Neuronal stem cell (in vitro differentiated cells): ENCODE measurements at regions not wholly inside any gene's neighbourhood (a gene's known extent, or its start where the extent isn't known, plus 50 kb on each side); places are given as distances from the start of the nearest gene placed in this dataset.
"Not testable (repeated sequence)": the region's sequence is repeated elsewhere in the genome, so short reads cannot be mapped to it uniquely, and the experiment has no call there.

Experiments used
- DNase-seq: peaks from one replicate; pipeline ENCODE4 v3.0.0-alpha.2; 2013; ENCODE audit warnings: low spot score
- H2AFZ ChIP-seq: one replicate; pipeline ENCODE4 v1.6.1; 2013; ENCODE audit warnings: mild to moderate bottlenecking, low read length, inconsistent platforms
- H2AK5ac ChIP-seq: 2 replicates; pipeline ENCODE4 v1.6.1; 2013; ENCODE audit warnings: low read depth, mild to moderate bottlenecking, inconsistent platforms, low read length, moderate library complexity, mixed read lengths
- H2BK120ac ChIP-seq: 2 replicates; pipeline ENCODE4 v1.6.1; 2013; ENCODE audit warnings: low read depth, mild to moderate bottlenecking, inconsistent platforms, low read length, moderate library complexity, mixed read lengths
- H2BK12ac ChIP-seq: one replicate; pipeline ENCODE4 v1.6.1; 2013; ENCODE audit warnings: low read length, inconsistent platforms
- H2BK15ac ChIP-seq: 2 replicates; pipeline ENCODE4 v1.6.1; 2013; ENCODE audit warnings: mild to moderate bottlenecking, low read length, inconsistent platforms, mixed read lengths
- H2BK5ac ChIP-seq: one replicate; pipeline ENCODE4 v1.6.1; 2013; ENCODE audit warnings: inconsistent platforms, mild to moderate bottlenecking, low read length, moderate library complexity
- H3K14ac ChIP-seq: one replicate; pipeline ENCODE4 v1.6.1; 2013; ENCODE audit warnings: low read length, inconsistent platforms
- H3K18ac ChIP-seq: 2 replicates; pipeline ENCODE4 v1.6.1; 2013; ENCODE audit warnings: low read length, inconsistent platforms
- H3K23ac ChIP-seq: 2 replicates; pipeline ENCODE4 v1.6.1; 2013; ENCODE audit warnings: low read depth, mild to moderate bottlenecking, mixed read lengths, low read length, inconsistent platforms; ENCODE audit not compliant: poor library complexity
- H3K27ac ChIP-seq: replicated peaks from 3 replicates; pipeline ENCODE4 v1.5.1; 2013; ENCODE audit warnings: low read length, inconsistent platforms
- H3K27me3 ChIP-seq, 3 experiments: 2 replicates each; pipeline ENCODE4 v1.6.1; 2013; ENCODE audit warnings: low read length in 3 of 3, mild to moderate bottlenecking in 2 of 3, inconsistent platforms in 1 of 3, low read depth in 1 of 3, mixed read lengths in 1 of 3, moderate library complexity in 1 of 3; ENCODE audit not compliant: control insufficient read depth in 3 of 3, insufficient read depth in 3 of 3
- H3K36me3 ChIP-seq, 2 donors: replicated peaks in 1 of 2; 2 replicates each; pipeline ENCODE4 v1.6.1; 2013; ENCODE audit warnings: low read length in 2 of 2; ENCODE audit not compliant: control insufficient read depth in 2 of 2, insufficient read depth in 2 of 2
- H3K4ac ChIP-seq: 2 replicates; pipeline ENCODE4 v1.6.1; 2013; ENCODE audit warnings: inconsistent platforms, mild to moderate bottlenecking, low read length, moderate library complexity
- H3K4me1 ChIP-seq, 2 donors: 1 replicate in 1 of 2; 2 replicates in 1 of 2; pipeline ENCODE4 v1.6.1; 2013; ENCODE audit warnings: low read length in 2 of 2, low read depth in 1 of 2; ENCODE audit not compliant: control insufficient read depth in 2 of 2, insufficient read depth in 1 of 2
- H3K4me2 ChIP-seq: one replicate; pipeline ENCODE4 v1.6.1; 2013; ENCODE audit warnings: mild to moderate bottlenecking, low read length, inconsistent platforms; ENCODE audit not compliant: insufficient read depth, poor library complexity, severe bottlenecking
- H3K4me3 ChIP-seq, 2 donors: 2 replicates each; pipeline ENCODE4 v1.5.1; 2013; ENCODE audit warnings: low read length in 2 of 2, mild to moderate bottlenecking in 2 of 2, inconsistent platforms in 1 of 2, moderate library complexity in 1 of 2
- H3K79me1 ChIP-seq: one replicate; pipeline ENCODE4 v1.6.1; 2013; ENCODE audit warnings: low read depth, mild to moderate bottlenecking, inconsistent platforms, low read length, moderate library complexity
- H3K9ac ChIP-seq: one replicate; pipeline ENCODE4 v1.6.1; 2013; ENCODE audit warnings: mild to moderate bottlenecking, low read depth, low read length, inconsistent platforms; ENCODE audit not compliant: poor library complexity
- H3K9me3 ChIP-seq, 2 donors: replicated peaks in 1 of 2; 2 replicates each; pipeline versions ENCODE3 to v1.6.1; 2013; ENCODE audit warnings: low read length in 2 of 2, mild to moderate bottlenecking in 2 of 2, inconsistent platforms in 1 of 2, low read depth in 1 of 2, mixed read lengths in 1 of 2, moderate library complexity in 1 of 2; ENCODE audit not compliant: control insufficient read depth in 2 of 2, insufficient read depth in 1 of 2
- H4K8ac ChIP-seq: one replicate; pipeline ENCODE4 v1.6.1; 2013; ENCODE audit warnings: low read depth, mild to moderate bottlenecking, inconsistent platforms, low read length, moderate library complexity
- H4K91ac ChIP-seq: one replicate; pipeline ENCODE4 v1.6.1; 2013; ENCODE audit warnings: low read length, low read depth, mild to moderate bottlenecking, inconsistent platforms; ENCODE audit not compliant: poor library complexity
- WGBS, 2 donors: extraction: QIAGEN DNeasy Blood & Tissue Kit; methylation state at CpG; one replicate each; pipeline ENCODE4 v1.1.7; 2013; ENCODE audit warnings: missing lambda C conversion rate in 2 of 2, mixed read lengths in 1 of 2; ENCODE audit not compliant: insufficient read length in 2 of 2, insufficient replicate concordance in 1 of 2; ENCODE audit errors: extremely low coverage in 2 of 2; 5-methylcytosine and 5-hydroxymethylcytosine counted together

DNA sequence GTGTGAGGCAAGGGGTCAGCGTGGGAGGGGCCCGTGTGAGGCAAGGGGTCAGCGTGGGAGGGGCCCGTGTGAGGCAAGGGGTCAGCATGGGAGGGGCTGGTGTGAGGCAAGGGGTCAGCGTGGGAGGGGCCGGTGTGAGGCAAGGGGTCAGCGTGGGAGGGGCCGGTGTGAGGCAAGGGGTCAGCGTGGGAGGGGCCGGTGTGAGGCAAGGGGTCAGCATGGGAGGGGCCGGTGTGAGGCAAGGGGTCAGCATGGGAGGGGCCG lies 119.2 kb downstream of the SEPTIN14 start:
- not testable (repeated sequence) for H2BK5ac ChIP-seq, H4K91ac ChIP-seq, H3K79me1 ChIP-seq, H3K27ac ChIP-seq, H3K27me3 ChIP-seq, H3K9me3 ChIP-seq, H3K4me1 ChIP-seq, H3K4me3 ChIP-seq, DNase-seq, H3K36me3 ChIP-seq, H4K8ac ChIP-seq, H2BK120ac ChIP-seq, H2AFZ ChIP-seq, H2AK5ac ChIP-seq, H2BK15ac ChIP-seq, H3K9ac ChIP-seq, H3K4me2 ChIP-seq, H3K4ac ChIP-seq
- Histone ChIP-seq H3K23ac (peak overlapping the region; percentile 96), H3K14ac (peak overlapping the region; percentile 96), H2BK12ac (peak overlapping the region; percentile 10), H3K18ac (peak overlapping the region; percentile 74)
- WGBS, 2 donors = no CpG with 5 or more reads among the region's 12 CpGs

GRCh38 chr7:55742651-55743453 lies 119.7 kb downstream of the SEPTIN14 start:
- no CpG with 5 or more reads among the region's 37 CpGs for WGBS, 2 donors

DNA sequence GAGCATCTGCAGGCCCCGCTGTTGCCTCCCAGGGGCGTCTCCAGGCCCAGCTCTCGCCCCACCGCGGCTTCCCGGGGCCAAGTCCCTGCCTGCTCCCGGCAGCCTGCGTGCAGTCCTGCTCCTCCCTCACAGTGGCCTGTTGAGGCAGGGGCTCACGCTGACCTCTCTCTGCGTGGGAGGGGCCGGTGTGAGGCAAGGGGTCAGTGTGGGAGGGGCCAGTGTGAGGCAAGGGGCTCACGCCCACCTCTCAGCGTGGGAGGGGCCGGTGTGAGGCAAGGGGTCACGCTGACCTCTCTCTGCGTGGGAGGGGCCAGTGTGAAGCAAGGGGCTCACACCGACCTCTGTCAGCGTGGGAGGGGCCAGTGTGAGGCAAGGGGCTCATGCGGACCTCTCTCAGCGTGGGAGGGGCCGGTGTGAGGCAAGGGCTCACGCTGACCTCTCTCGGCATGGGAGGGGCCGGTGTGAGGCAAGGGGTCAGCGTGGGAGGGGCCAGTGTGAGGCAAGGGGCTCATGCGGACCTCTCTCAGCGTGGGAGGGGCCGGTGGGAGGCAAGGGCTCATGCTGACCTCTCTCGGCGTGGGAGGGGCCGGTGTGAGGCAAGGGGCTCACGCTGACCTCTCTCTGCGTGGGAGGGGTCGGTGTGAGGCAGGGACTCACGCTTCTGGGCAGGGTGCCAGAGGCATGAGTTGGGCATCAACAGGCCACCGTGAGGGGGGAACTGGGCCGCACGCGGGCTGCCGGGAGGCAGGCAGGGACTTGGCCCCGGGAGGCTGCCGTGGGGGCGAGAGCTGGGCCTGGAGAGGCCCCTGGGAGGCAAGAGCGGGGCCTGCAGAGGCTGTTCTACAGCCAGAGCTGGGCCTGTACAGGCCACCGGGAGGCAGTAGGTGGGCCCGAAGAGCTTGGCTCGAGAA lies 120.6 kb downstream of the SEPTIN14 start:
- not testable (repeated sequence) for H2AK5ac ChIP-seq, H2BK12ac ChIP-seq, H4K91ac ChIP-seq, H3K4me1 ChIP-seq, H2BK120ac ChIP-seq, H3K27ac ChIP-seq, H3K23ac ChIP-seq, H3K9me3 ChIP-seq, H2BK5ac ChIP-seq, H3K4me3 ChIP-seq, H3K36me3 ChIP-seq, H2BK15ac ChIP-seq, H3K27me3 ChIP-seq, H4K8ac ChIP-seq, H3K14ac ChIP-seq, H3K4ac ChIP-seq, DNase-seq, H3K9ac ChIP-seq, H2AFZ ChIP-seq, H3K4me2 ChIP-seq, H3K18ac ChIP-seq, H3K79me1 ChIP-seq
- WGBS, 2 donors = no CpG with 5 or more reads among the region's 47 CpGs

More at GRCh38 chr7:55742651-55743453, 119.7 kb downstream of the SEPTIN14 start:
- not testable (repeated sequence) for H3K4me1 ChIP-seq, H3K79me1 ChIP-seq, H3K4me3 ChIP-seq, H3K4ac ChIP-seq, DNase-seq, H2BK120ac ChIP-seq, H2AFZ ChIP-seq, H4K8ac ChIP-seq, H4K91ac ChIP-seq, H3K36me3 ChIP-seq, H3K27me3 ChIP-seq, H3K27ac ChIP-seq, H2BK15ac ChIP-seq, H2BK5ac ChIP-seq, H3K9me3 ChIP-seq, H2BK12ac ChIP-seq, H3K9ac ChIP-seq
- Histone ChIP-seq H2AK5ac (peak overlapping the region; percentile 37), H3K18ac (peak overlapping the region; percentile 74), H3K4me2 (peak overlapping the region; percentile 2), H3K14ac (peak overlapping the region; percentile 96), H3K23ac (peak overlapping the region; percentile 96)

GRCh38 chr7:55740633-55741250 lies 121.8 kb downstream of the SEPTIN14 start:
- not testable (repeated sequence) for H3K79me1 ChIP-seq, H2BK15ac ChIP-seq, H3K9ac ChIP-seq, H3K36me3 ChIP-seq, H2BK5ac ChIP-seq, H3K18ac ChIP-seq, H2BK12ac ChIP-seq, H3K14ac ChIP-seq, H3K27ac ChIP-seq, H2AFZ ChIP-seq, H3K23ac ChIP-seq, DNase-seq, H3K4me3 ChIP-seq, H3K4me1 ChIP-seq, H3K4me2 ChIP-seq, H3K4ac ChIP-seq, H4K91ac ChIP-seq, H3K27me3 ChIP-seq, H2BK120ac ChIP-seq, H3K9me3 ChIP-seq, H4K8ac ChIP-seq, H2AK5ac ChIP-seq
- WGBS, 2 donors = no CpG with 5 or more reads among the region's 27 CpGs
